A549 (cell line): ENCODE measurements at regions not wholly inside any gene's neighbourhood (a gene's known extent, or its start where the extent isn't known, plus 50 kb on each side); places are given as distances from the start of the nearest gene placed in this dataset.

Source experiments
- CEBPB ChIP-seq, 2 experiments: fragments of >200 bp in 1 of 2; sonication (Bioruptor Twin) in 1 of 2; formaldehyde crosslinking in 1 of 2; IDR thresholded peaks; 2 replicates each; pipeline ENCODE4 v1.6.1; 2012 to 2016
- EP300 ChIP-seq, 2 experiments: fragments of >200 bp; sonication (Bioruptor Twin); formaldehyde crosslinking; IDR thresholded peaks; 2 replicates in 1 of 2; 3 replicates in 1 of 2; pipeline ENCODE4 v1.6.1; 2016 to 2017
- POLR2A ChIP-seq: IDR thresholded peaks from 2 replicates; pipeline ENCODE4 v1.6.1; 2012; ENCODE audit warnings: mild to moderate bottlenecking, low read length
- RFX5 ChIP-seq: fragments of 450-650 bp; IDR thresholded peaks from 2 replicates; pipeline ENCODE4 v1.7.1; 2014; ENCODE audit warnings: antibody characterized with exemption, mild to moderate bottlenecking, moderate library complexity
- SMC3 ChIP-seq: fragments of >200 bp; sonication (Bioruptor Twin); formaldehyde crosslinking; IDR thresholded peaks from 3 replicates; pipeline ENCODE4 v1.6.1; 2018; ENCODE audit warnings: inconsistent platforms
- ZC3H11A ChIP-seq: fragments of 450-650 bp; IDR thresholded peaks from 2 replicates; pipeline ENCODE4 v1.6.1; 2014; ENCODE audit warnings: antibody characterized with exemption, mild to moderate bottlenecking
- ZFP36 ChIP-seq: fragments of 450-650 bp; IDR thresholded peaks from 2 replicates; pipeline ENCODE4 v1.6.1; 2014; ENCODE audit warnings: borderline replicate concordance; ENCODE audit not compliant: partially characterized antibody
- TF ChIP-seq, protein P1 (sequence below): fragments of >200 bp; sonication (Bioruptor Twin); formaldehyde crosslinking; IDR thresholded peaks from 3 replicates; pipeline ENCODE4 v1.5.1; 2016

DNA sequence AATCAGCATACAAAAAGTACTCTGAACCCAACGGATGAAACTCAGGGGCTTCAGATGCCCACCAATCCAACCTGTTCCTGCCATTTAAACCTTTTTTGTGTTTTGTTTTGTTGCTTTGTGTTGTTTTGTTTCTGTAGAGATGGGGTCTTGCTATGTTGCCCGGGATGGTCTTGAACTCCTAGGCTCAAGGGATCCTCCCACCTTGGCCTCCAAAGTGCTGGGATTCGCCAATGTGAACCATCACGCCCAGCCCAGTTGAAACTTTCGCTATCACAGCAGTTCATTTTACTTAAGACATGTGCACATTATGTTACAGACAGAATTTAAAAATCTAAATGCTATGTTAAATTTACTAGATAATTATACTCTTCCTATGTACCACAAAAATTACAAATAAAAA, 101.6 kb downstream of the SKIDA1 start:
- TF ChIP-seq ZC3H11A (no peak), RFX5 (no peak), CEBPB (IDR thresholded peaks at IDR 0.05) (no peak), POLR2A (no peak), SMC3 (no peak), EP300 (IDR thresholded peaks at IDR 0.05) (no peak), ZFP36 (no peak)
- TF ChIP-seq, protein P1, sequence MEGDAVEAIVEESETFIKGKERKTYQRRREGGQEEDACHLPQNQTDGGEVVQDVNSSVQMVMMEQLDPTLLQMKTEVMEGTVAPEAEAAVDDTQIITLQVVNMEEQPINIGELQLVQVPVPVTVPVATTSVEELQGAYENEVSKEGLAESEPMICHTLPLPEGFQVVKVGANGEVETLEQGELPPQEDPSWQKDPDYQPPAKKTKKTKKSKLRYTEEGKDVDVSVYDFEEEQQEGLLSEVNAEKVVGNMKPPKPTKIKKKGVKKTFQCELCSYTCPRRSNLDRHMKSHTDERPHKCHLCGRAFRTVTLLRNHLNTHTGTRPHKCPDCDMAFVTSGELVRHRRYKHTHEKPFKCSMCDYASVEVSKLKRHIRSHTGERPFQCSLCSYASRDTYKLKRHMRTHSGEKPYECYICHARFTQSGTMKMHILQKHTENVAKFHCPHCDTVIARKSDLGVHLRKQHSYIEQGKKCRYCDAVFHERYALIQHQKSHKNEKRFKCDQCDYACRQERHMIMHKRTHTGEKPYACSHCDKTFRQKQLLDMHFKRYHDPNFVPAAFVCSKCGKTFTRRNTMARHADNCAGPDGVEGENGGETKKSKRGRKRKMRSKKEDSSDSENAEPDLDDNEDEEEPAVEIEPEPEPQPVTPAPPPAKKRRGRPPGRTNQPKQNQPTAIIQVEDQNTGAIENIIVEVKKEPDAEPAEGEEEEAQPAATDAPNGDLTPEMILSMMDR = no peak
